ENCODE measurements at regions not wholly inside any gene's neighbourhood (a gene's known extent, or its start where the extent isn't known, plus 50 kb on each side); places are given as distances from the start of the nearest gene placed in this dataset.

DNA sequence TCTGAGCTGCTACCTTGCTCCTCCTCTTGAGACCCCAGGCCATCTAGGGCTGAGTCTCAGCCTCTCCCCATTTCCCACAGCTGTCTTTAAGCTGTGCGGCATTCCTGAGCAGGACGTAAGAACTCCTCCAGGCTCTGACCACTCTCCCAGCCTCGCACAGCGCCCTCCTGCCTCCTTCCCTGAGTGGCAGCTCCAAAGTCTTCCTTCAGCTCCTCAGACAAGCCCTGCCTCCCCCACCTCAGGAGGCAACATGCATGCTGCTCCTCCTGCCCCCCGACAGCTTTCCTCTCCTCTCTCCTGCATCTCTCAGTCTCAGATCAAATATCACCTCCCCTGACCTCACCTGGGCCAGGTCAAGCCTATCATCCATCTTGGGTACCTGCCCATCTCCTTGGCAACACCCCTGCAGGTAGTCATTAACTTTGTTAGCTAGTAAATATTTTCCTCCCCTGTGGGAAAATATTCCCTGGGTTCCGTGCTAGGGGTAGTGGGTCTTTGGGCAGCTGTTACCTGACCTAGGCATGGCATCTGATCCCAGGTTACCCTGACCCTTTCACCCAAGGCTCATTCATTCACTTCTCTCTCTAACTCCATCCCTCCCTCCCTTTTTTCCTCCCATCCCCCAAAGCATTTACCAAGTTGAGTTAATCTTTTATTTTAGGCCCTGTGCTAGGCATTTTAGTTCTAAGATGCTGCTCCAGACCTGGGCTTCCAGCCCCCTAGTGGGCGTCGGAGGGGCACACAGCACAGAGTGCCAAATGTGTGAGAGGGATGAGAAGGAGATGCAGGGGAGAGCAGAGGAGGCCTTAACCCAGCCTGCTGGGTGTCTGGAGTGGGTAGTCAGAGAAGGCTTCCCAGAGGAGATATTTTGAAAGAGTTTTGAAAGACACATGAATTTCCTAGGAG, 419.9 kb downstream of the PTPRU start:
- DNase-seq = no peak

DNA sequence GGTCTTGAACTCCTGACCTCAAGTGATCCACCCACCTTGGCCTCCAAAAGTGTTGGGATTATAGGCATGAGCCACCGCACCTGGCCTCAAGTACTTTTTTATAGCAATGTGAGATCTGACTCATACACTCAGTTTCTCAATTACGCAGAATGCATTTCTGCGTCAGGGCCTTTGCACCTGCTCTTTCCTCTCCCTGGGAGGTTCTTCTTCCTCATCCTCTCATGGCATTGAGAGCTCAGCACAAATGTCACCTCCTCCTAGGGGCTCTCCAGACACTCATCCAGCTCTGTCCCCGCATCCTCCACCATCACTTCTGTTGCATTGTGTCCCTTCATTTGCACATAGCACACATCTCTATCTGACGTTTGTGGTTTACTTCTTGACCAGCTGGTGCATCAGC, 418.8 kb downstream of the PTPRU start:
- no peak for DNase-seq

DNA sequence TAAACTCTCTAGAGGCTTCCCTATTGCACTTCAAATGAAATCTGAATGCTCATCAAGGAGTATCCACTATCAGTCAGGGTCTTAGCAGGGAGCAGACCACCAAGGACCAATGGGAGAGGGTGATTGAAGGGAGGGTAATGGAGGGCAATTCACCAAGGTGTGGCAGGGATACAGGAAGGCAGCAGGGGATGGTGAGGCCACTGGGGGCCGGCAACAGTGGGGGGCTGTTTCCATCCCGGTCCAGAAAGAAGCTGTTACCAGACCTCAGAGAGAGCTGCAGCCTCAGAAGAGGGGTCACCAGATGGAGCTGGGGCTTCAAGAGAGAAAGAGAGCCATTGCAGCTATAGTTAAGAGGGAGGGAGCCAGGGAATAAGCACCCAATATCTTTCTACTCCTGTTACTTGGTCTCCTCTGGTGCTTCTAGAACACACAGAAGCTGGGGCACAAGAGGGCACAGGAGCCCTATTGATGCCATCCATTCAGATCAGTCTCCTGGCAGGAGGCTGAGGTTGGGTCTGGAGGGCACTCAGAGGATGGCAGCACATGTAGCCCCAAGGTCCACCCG, 417.6 kb downstream of the PTPRU start:
- DNase-seq = no peak

DNA sequence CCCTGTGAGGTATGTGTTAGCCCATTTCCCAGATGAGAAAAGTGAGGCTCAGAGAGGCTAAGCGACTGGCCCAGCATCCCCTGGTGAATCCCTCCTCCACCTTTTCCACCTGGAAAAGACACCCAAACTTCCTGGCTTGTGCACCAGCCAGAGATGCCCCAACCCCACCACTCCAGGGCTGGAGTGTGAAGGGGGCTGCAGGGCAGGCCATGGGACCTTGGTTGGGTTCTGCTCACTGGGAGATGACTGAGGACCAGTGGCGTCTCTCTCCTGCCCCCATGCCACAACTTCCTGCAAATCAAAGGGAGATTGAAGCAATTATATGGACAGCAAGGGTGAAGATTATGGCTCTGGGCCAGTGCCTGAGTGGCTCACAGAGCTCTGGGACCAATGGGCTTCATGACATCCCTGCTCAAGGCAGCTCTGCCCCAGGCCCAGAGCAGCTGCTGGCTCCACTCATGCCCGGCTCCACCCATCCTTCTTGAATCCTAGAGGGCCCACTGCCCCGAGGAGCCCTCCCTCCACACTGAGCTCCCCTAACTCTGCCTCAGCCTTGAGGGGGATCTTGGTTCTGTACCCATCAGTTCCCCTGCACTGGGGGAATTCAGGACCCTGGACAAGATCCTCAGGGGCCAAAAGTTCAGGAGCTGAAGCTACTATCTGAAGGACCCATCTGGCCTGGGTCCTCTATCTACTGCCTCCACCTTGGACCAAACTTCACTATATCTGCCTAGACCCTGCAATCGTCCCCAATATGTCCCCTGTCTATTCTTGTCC, 416.9 kb downstream of the PTPRU start:
- DNase-seq = no peak

GRCh38 chr1:29651684-29652665, 415.7 kb downstream of the PTPRU start:
- DNase-seq = no peak

GRCh38 chr1:29651246-29651645, 414.9 kb downstream of the PTPRU start:
- no peak for DNase-seq

- DNase-seq = no peak
Measured at GRCh38 chr1:29650476-29650875, 414.2 kb downstream of the PTPRU start.

DNA sequence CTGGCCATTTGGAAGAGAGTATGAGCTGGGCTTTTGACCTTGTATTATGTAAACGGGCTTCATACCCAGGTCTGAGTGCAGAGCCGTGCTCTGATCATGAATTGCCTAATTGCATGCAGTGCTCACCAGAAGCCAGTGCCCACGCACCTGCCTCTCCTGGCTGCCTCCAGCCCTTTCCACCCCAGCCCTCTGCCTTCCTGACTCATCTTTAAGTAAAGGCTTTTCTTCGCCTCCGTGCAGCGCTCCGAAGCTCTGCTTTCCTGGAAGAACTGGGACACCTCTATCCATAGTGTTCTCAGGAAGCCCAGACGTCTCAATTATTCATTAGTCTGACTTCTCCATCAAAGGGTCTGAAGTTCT, 413.7 kb downstream of the PTPRU start:
- no peak for DNase-seq

GRCh38 chr1:29649189-29650040, 413.1 kb downstream of the PTPRU start:
- DNase-seq = no peak

- DNase-seq = no peak
Measured at GRCh38 chr1:29648798-29649188, 412.5 kb downstream of the PTPRU start.

DNA sequence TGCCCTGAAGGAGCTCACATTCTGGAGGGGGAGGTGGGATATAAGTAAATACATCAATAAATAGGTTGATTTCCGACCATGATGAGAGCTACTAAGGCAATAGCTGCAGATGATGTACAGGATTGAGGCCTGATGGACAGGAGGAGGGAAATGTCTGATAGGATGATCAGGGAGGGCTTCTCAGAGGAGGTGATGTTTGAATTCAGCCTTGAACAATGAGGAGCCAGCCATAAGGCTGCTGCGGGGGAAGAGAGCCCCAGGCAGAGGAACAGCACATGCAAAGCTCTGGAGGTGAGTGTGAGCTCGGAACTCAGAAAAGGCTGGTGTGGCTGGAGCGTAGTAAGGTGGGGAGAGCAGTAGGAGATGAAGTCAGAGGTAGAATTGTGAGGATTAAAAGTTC, 411.7 kb downstream of the PTPRU start:
- DNase-seq = no peak

GRCh38 chr1:29647581-29647980, 411.3 kb downstream of the PTPRU start:
- DNase-seq = no peak

DNA sequence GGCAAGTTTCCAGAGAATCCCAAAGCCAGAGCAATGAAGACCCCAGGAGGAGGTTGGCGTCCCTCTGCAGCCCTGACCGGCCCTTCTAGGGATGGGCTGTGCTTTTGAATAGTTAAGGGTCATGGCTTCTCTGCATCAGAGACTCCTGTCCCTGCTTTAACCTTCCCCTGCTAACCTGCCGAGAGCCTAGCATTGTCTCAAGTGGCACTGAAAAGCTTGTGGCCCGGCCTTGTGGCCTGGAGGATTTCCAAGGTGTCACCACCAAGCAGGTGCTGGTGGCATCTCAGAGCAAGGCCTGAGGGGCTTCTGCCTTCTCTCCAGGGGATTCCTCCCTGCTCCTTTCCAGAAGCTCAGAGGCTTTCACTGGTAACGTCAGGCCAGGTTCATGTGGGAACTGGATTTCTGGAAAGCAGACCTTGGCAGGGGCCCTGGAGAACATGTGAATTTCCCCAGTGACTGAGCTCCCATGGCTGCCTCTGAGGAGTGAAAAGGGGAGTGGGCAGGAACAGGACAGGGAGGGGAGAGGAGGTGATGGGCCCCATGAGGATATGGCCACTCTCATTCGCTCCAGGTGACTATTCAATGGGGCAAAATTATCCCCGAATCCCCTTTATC, 409.9 kb downstream of the PTPRU start:
- no peak for DNase-seq

DNA sequence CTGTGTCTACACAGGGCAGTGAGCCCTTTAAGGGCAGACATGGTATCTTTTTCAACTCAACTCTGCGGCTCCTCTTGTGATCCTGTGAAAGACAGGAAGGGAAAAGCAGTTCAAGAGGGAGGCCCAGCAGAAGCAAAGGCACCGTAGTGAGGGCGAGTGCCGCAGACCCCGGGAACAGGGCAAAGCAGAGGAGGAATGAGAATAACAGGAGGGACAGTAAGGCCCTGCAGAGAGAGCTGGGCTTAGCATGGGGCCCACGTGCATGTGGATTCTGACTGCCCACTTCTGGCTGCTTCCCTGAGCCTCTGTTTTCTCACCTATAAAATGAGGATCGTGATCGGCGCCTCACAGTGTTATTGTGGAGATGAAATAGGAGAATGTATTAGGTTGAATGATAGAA, 409.3 kb downstream of the PTPRU start:
- no peak for DNase-seq

DNA sequence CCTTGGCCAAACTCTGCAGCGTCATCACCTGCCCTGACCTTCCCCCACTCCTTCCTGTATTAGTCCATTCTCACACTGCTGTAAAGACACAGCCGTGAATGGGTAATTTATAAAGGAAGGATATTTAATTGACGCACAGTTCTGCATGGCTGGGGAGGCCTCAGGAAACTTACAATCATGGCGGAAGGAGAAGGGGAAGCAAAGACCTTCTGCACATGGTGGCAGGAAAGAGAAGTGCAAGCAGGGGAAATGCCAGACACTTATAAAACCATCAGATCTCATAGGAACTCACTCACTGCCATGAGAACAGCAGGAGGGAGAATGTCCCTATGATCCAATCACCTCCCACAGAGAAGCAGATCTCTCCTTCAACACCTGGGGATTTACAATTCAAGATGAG, 408.5 kb downstream of the PTPRU start:
- no peak for DNase-seq

DNA sequence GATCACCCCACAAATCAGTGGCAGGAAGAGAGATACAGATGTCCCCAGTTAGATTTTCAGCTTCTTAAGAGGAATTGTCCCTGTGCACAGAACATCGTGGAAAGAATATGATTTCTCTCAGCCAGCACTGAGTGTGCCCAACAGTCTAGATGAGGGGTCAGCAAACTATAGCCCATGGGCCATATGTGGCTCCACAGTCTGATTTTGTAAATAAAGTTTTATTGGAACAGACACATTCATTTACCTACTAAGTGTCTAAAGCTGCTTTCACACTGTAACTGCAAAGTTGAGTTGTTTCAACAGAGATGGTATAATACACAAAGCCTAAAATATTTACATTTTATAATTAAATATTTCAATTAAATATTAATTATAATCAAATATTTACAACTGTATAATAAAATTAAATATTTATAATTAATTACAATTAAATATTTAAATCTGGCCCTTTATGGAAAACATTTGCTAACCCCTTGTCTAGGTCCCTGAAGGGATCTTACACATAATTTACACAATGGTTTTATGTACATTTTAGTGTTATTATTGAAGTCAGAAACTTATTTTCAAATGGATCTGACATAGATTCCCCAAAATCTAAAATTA, 407.6 kb downstream of the PTPRU start:
- DNase-seq = no peak

DNA sequence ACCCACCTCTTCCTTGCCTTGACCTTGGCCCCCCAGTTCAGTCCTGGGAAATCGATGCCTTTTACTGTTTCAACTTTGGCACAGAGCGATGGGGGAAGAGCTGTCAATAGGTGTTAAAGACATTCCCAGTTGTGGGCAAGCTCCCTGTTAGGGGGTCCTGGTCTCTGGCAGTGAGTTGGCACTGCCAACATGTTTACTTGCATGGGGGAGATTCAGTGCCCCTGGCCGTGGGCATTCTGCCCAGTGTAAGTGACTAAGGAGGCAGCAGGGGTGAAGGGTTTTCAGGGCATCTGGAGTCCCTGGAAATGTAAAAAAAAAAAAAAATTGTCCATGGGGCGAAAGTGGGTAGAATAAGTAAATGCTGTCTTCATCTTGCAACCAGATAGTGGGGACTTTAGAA, 407.0 kb downstream of the PTPRU start:
- DNase-seq = no peak

GRCh38 chr1:29642519-29642918, 406.2 kb downstream of the PTPRU start:
- DNase-seq = no peak

GRCh38 chr1:29641921-29642320, 405.6 kb downstream of the PTPRU start:
- DNase-seq = no peak

GRCh38 chr1:29640428-29640785, 404.1 kb downstream of the PTPRU start:
- DNase-seq = no peak
